ENCODE measurements at regions not wholly inside any gene's neighbourhood (a gene's known extent, or its start where the extent isn't known, plus 50 kb on each side); places are given as distances from the start of the nearest gene placed in this dataset.

DNA sequence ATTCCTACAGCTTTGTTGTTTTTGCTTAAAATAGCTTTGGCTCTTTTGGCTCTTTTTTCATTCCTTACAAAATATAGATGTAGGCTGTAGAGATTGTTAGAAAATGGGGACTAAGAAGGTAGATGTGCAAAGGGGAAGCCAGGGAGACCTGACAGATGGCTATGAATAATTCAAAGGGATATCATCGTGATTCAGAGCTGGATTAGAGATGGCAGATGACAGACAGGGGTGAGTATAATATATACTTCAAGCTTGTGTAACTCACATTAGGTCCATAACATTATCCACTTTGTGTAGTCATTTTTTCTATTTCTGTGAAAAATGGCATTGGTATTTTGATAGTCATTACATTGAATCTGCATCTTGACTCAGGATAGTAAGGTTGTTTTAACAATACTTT lies 422.9 kb upstream of the ST6GAL2 start:
- TF ChIP-seq, protein P1, sequence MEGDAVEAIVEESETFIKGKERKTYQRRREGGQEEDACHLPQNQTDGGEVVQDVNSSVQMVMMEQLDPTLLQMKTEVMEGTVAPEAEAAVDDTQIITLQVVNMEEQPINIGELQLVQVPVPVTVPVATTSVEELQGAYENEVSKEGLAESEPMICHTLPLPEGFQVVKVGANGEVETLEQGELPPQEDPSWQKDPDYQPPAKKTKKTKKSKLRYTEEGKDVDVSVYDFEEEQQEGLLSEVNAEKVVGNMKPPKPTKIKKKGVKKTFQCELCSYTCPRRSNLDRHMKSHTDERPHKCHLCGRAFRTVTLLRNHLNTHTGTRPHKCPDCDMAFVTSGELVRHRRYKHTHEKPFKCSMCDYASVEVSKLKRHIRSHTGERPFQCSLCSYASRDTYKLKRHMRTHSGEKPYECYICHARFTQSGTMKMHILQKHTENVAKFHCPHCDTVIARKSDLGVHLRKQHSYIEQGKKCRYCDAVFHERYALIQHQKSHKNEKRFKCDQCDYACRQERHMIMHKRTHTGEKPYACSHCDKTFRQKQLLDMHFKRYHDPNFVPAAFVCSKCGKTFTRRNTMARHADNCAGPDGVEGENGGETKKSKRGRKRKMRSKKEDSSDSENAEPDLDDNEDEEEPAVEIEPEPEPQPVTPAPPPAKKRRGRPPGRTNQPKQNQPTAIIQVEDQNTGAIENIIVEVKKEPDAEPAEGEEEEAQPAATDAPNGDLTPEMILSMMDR (IDR thresholded peaks at IDR 0.05; ENCODE audit: borderline replicate concordance, insufficient read depth, low read depth, low read length), result no peak
- H3K4me3 ChIP-seq (ENCODE audit: low read depth, low read length), result no peak overlapping the region

DNA sequence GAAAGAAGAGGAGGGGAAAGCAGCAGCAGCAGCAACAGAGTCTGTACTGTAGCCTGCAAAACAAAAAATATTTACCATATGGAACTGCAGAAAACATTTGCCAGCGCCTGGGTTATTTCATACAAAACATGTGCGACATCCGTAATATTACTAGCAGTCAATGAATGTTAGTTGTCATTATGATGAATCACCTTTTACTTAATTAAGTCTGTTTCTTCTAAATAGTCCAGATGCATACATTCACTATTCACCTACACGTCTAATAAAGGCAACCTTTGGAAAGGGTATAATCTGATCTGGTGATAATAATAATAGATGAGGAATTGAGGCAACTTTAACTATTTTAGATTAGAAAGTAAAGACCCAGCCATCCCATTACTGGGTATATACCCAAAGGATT lies 426.3 kb upstream of the ST6GAL2 start:
- TF ChIP-seq, protein P1 (IDR thresholded peaks at IDR 0.05; ENCODE audit: borderline replicate concordance, insufficient read depth, low read depth, low read length), result no peak
- no peak overlapping the region for H3K4me3 ChIP-seq (ENCODE audit: low read depth, low read length)

DNA sequence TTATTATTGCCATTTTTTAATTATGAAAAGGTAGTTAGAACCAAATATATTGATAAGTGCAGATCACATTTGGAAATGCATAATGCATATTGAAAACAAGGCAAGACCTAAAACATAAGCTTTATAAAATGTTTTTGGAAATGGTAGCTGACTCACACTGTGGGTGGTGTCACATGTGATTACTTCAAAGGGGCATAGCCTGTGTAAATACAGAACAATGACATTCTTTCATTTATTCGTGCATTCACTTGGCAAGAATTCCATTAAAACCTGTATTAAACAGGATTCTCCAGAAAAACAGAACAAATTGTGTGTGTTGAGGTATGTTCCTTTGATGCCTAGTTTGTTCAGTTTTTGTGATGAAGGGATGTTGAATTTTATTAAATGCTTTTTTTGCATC lies 427.3 kb upstream of the ST6GAL2 start:
- TF ChIP-seq, protein P1 (IDR thresholded peaks at IDR 0.05; ENCODE audit: borderline replicate concordance, insufficient read depth, low read depth, low read length), result no peak
- no peak overlapping the region for H3K4me3 ChIP-seq (ENCODE audit: low read depth, low read length)

DNA sequence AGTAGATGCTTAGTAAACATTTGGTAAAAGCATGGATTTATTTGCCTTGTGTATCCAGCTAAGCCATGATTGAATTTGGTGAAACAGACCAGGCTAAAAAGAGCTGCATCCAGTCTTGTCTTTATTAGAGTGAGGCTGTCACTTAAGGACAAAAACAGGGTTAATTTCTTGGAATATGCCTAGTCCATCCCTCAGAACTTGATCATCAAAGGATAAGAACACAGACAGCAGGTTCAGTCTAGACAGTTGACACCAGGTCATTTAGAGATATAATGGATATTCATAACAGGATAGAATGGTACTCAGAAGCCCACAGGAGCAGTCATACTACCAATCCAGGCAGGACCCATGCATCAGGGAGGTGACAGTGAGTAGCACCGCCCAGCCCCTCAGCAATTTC lies 434.9 kb upstream of the ST6GAL2 start:
- H3K4me3 ChIP-seq (ENCODE audit: low read depth, low read length), result no peak overlapping the region
- TF ChIP-seq, protein P1 (IDR thresholded peaks at IDR 0.05; ENCODE audit: borderline replicate concordance, insufficient read depth, low read depth, low read length), result no peak

DNA sequence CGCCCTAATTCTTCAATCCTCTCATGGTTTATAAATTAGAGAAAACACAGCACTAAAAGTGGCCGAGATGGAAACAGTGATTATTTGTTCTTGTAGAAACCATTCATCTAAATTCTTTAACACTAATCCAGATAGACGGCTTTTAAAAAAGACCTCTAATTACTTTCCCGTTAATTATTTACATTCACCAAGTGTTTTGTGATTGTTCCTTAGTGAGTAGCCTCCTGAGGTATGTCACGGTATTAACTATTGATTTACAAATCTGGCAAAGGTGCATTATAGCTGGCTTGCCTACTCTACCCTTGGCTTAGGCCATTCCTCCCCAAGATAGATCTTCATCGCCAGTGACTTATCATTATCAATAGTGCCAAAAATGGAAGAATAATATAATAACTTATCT lies 436.4 kb upstream of the ST6GAL2 start:
- no peak overlapping the region for H3K4me3 ChIP-seq (ENCODE audit: low read depth, low read length)
- TF ChIP-seq, protein P1 (IDR thresholded peaks at IDR 0.05; ENCODE audit: borderline replicate concordance, insufficient read depth, low read depth, low read length), result no peak

DNA sequence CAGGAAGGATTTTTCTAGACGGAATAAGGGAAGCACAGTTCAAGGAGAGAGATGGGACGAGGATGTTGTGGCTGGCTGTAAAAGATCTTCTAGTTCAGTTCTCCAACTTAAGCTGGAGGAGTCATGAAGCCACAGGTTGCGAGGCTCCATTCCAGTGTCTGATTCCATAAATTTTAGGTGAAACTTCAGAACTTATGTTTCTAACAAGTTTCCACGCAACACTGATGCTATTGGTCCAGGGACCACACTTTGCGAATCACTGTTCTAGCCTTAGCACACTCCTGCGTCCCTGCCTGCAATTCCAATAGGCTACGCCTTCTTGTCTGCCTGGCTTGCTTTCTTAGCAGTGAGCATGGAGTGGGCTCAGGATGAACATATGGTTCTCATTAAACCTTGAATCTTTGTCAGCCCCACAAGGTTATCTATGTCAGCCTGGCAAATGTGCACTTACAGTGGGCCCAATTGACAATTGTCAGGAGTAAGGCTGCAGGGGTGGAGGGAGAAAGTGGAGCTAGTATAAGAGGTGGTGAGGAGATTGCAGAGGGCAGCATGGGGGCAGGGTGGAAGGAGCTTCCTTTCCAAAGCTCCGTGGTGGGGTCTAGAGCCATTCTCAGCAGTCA lies 438.1 kb upstream of the ST6GAL2 start:
- TF ChIP-seq, protein P1 (IDR thresholded peaks at IDR 0.05; ENCODE audit: borderline replicate concordance, insufficient read depth, low read depth, low read length), result no peak
- H3K4me3 ChIP-seq (ENCODE audit: low read depth, low read length), result no peak overlapping the region

DNA sequence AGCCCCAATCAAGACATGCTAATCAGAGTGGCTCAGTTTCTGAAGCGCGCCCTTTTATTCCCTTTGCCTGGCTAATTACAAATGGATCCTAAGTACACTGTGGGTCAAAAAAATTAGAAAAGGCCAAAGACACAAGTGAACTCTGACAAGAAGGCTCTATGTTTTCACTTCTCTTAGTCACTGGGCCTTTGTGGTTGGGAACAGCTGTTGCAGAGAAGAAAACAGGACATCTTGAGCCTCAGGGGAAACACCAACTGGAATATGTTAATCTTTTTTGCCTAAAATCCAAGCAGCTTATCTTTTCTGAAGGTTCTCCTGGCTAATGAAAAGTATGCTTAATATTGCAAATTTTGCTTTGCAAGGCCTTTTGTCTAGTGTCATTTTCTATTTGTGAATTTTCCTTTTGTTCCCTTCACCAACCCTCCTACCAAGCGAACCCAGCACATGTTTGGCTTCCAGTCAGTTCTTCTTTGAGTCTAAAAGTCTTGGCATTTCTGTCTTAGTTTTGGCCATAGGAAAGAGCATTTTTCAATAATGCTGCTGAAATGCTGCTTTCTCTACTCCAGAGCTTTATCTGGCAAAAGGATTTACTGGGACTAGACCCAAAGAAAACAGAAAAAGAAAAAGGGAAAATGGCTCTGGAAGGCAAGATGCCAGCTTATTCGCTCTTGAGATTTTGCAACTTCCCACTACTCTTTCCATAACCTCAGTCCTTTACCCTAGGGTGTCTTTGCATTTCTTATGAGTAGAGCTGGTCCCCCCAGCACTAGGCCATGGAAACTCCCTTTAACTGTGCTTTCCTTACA lies 440.2 kb upstream of the ST6GAL2 start:
- H3K4me3 ChIP-seq (ENCODE audit: low read depth, low read length), result no peak overlapping the region
- TF ChIP-seq, protein P1 (IDR thresholded peaks at IDR 0.05; ENCODE audit: borderline replicate concordance, insufficient read depth, low read depth, low read length), result no peak

Data from GM12875 (cell line).